Gastrocnemius medialis (tissue), 4 donors: ENCODE measurements at regions not wholly inside any gene's neighbourhood (a gene's known extent, or its start where the extent isn't known, plus 50 kb on each side); places are given as distances from the start of the nearest gene placed in this dataset.
A peak's percentile ranks its signal among the peaks of the same experiment; 100 is the strongest.

ENCODE experiments used
- ATAC-seq, 2 donors: fragments of 150-250 bp; one replicate each; pipeline ENCODE4 v1.9.1; 2016
- DNase-seq, 2 donors: peaks; one replicate each; pipeline ENCODE4 v3.0.0-alpha.2; 2019
- H3K27ac ChIP-seq, 4 donors: fragments of 200-600 bp; sonication (generic); 1 replicate in 1 of 4; 2 replicates in 3 of 4; pipeline ENCODE4 v1.5.1; 2016 to 2018; ENCODE audit warnings: mild to moderate bottlenecking in 2 of 4, moderate library complexity in 1 of 4
- H3K27me3 ChIP-seq, 3 donors: fragments of 200-600 bp; sonication (generic) in 2 of 3; 1 replicate in 1 of 3; 2 replicates in 2 of 3; pipeline versions ENCODE4 v1.5.1 to v1.6.0; 2016 to 2019; ENCODE audit warnings: mild to moderate bottlenecking in 1 of 3, moderate library complexity in 1 of 3
- H3K36me3 ChIP-seq, 2 donors: fragments of 200-600 bp; sonication (generic) in 1 of 2; one replicate each; pipeline ENCODE4 v1.5.1; 2017 to 2018
- H3K4me1 ChIP-seq, 2 donors: fragments of 200-600 bp; sonication (generic) in 1 of 2; one replicate each; pipeline ENCODE4 v1.5.1; 2016 to 2017; ENCODE audit warnings: mild to moderate bottlenecking in 2 of 2
- H3K4me3 ChIP-seq, 4 donors: fragments of 200-600 bp; sonication (generic) in 3 of 4; 1 replicate in 1 of 4; 2 replicates in 3 of 4; pipeline ENCODE4 v1.5.1; 2016 to 2019; ENCODE audit warnings: mild to moderate bottlenecking in 2 of 4
- H3K9me3 ChIP-seq, 3 donors: fragments of 200-600 bp; sonication (generic) in 2 of 3; 1 replicate in 1 of 3; 2 replicates in 2 of 3; pipeline ENCODE4 v1.5.1; 2016 to 2019
- CTCF ChIP-seq, 5 experiments: fragments of 450-650 bp in 3 of 5; fragments of 200-600 bp in 2 of 5; sonication (generic) in 2 of 5; IDR thresholded peaks in 4 of 5; conservative IDR thresholded peaks in 1 of 5; 1 replicate in 4 of 5; 2 replicates in 1 of 5; pipeline ENCODE4 v1.5.1; 2016 to 2019; ENCODE audit warnings: antibody characterized with exemption in 5 of 5, mild to moderate bottlenecking in 3 of 5, moderate library complexity in 3 of 5
- POLR2A ChIP-seq, 2 donors: fragments of 450-650 bp; IDR thresholded peaks; one replicate each; pipeline ENCODE4 v1.6.1; 2017; ENCODE audit warnings: antibody characterized with exemption in 2 of 2, mild to moderate bottlenecking in 2 of 2, moderate library complexity in 2 of 2
- in situ Hi-C, 4 donors: fragments of 200-750 bp; cut with MboI; loops; one replicate each; pipeline versions ENCODE4 v1.15.0 to v1.8.0; 2017; ENCODE audit warnings: low sequenced_read_pairs in 4 of 4
- intact Hi-C: fragments of 100-400 bp; cut with DNase I; formaldehyde crosslinking; loops from one replicate; pipeline ENCODE4 v1.15.1; 2023; ENCODE audit warnings: low total_unique reads

DNA sequence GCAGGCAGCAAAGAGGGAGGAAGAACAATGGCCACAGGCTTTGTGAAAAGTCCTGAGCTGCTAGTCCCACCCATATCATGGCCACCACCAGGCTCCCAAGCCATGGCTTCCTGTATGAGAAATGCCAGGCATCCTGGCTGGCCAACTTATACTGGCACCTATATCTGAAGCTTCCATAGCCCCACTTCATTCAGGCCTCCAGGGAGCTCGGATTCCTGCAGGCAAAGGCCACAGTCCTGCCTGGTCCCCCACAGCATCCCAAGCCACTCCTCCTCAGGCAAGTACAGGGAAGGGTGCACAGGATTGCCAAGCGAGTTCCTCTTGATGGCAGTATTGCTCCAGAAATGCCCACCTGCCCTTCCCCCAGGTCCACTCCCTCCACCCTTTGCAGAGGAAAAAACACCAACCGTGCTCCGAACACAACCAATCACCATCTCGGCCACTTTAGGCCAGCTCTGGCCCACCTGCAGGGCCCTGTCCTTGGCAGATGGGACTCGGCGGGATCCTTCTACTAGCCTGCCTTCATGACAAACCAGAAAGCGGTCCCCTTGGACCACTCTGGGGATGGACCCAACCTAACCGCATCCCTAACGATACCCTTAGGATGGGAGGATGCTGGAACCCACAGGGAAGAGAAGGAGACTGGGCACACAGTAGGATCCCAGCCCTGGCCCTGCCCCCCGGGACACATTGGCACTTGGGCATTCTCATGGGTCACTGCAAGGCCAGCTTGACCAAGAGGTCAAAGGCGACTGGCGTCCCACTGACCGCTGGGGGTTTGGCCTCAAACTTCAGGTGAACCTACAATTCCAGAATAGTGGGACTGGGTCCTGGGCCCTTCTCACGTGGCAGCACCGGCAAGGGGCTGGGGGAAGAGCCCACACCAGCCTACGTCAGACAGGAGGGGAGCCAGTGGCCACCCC lies 220.4 kb upstream of the AGTR2 start:
- ATAC-seq: no peak

DNA sequence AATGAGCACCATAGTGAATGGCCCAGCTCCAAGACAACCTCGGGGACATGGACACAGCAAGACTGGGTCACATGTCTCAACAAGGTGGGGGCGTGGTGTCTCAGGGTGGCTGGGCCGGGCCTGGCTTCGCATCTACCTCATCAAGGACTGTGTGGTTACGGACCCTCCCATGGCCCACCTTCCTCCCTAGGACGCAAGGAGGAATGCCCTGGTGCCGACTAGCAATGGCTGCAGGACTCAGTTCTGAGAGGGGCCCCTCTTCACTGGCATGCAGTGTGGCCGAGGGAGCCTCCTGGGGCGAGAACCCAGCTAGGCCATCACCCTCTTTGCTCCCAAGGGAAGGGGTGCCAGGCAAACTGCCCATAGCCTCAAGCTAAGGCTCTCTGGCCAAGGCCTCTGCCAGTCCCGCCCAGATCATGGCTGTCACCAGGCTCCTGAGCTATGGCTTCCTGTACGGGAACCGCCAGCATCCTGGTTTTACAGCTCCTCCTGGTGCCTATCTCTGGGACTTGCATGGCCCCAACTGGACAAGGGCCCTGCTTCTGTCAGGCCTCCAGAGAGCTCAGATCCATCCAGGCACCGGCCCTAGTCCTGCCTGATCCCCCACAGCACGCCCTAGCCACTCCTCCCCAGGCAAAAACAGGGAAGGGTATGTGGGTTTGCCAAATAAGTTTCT lies 218.0 kb upstream of the AGTR2 start:
- TF ChIP-seq POLR2A (IDR thresholded peaks at IDR 0.05) (no peak), CTCF (IDR thresholded peaks at IDR 0.05 in 4 of 5, conservative IDR thresholded peaks at IDR 0.05 in 1 of 5) (no peak)
- Histone ChIP-seq H3K27me3 (no peaks in the 10 kb centered on the region), H3K9me3 (no peaks in the 10 kb centered on the region), H3K4me1 (no peaks in the 10 kb centered on the region), H3K27ac (no peak overlapping the region), H3K4me3 (no peak overlapping the region), H3K36me3 (no peaks in the 10 kb centered on the region)
- no peak for ATAC-seq
- DNase-seq: no peak
- intact Hi-C loops: no loop called here
- in situ Hi-C loops: no loop called here

More for the DNA sequence above, 220.4 kb upstream of the AGTR2 start:
- DNase-seq: no peak
- no peak for TF ChIP-seq POLR2A (IDR thresholded peaks at IDR 0.05)
- TF ChIP-seq CTCF (IDR thresholded peaks at IDR 0.05 in 4 of 5, conservative IDR thresholded peaks at IDR 0.05 in 1 of 5): peak in 1 of 5 experiments; percentile 19
- in situ Hi-C loops (no loop called here), intact Hi-C loops (no loop called here)
- no peak overlapping the region for H3K27ac ChIP-seq
- H3K9me3 ChIP-seq: no peaks in the 10 kb centered on the region
- no peaks in the 10 kb centered on the region for H3K27me3 ChIP-seq
- H3K36me3 ChIP-seq: no peaks in the 10 kb centered on the region
- H3K4me3 ChIP-seq: no peak overlapping the region
- H3K4me1 ChIP-seq: no peaks in the 10 kb centered on the region

- DNase-seq: no peak
- no peak for ATAC-seq
- intact Hi-C loops: no loop called here
Measured at GRCh38 chrX:115957862-115958490, 212.6 kb upstream of the AGTR2 start.

More at GRCh38 chrX:115957862-115958490, 212.6 kb upstream of the AGTR2 start:
- peaks cover 0 to 3% (median 2%) of the 10 kb centered on the region in 3 donors for H3K27me3 ChIP-seq
- H3K4me1 ChIP-seq: no peaks in the 10 kb centered on the region
- H3K27ac ChIP-seq: no peak overlapping the region
- TF ChIP-seq POLR2A (IDR thresholded peaks at IDR 0.05) (no peak), CTCF (IDR thresholded peaks at IDR 0.05 in 4 of 5, conservative IDR thresholded peaks at IDR 0.05 in 1 of 5) (no peak)
- H3K4me3 ChIP-seq: no peak overlapping the region
- in situ Hi-C loops: no loop called here
- H3K9me3 ChIP-seq: no peaks in the 10 kb centered on the region
- no peaks in the 10 kb centered on the region for H3K36me3 ChIP-seq
